DMS79 (cell line): ENCODE measurements at regions not wholly inside any gene's neighbourhood (a gene's known extent, or its start where the extent isn't known, plus 50 kb on each side); places are given as distances from the start of the nearest gene placed in this dataset.
"Not testable (repeated sequence)": the region's sequence is repeated elsewhere in the genome, so short reads cannot be mapped to it uniquely, and the experiment has no call there.

Experiments
- DNase-seq: peaks from one replicate; lab custom pipeline; 2025; lab: John Stamatoyannopoulos, UW

DNA sequence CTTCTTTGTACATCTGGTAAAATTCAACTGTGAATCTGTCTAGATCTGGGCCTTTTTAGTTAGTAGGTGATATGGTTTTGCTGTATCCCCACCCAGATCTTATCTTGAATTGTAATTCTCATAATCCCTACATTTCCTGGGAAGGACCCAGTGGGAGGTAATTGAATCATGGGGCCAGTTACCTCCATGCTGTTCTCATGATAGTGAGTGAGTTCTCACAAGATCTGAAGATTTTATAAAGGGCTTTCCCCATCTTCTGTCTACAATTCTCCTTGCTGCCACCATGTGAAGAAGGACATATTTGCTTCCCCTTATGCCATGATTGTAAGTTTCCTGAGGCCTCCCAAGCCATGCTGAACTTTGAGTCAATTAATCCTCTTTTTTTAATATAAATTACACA is 410.4 kb upstream of the EPHA7 start:
- DNase-seq, result not testable (repeated sequence)

GRCh38 chr6:93829009-93829408 is 409.6 kb upstream of the EPHA7 start:
- no peak for DNase-seq

- DNase-seq, result no peak
Observed at GRCh38 chr6:93828553-93828952, 409.2 kb upstream of the EPHA7 start.

DNA sequence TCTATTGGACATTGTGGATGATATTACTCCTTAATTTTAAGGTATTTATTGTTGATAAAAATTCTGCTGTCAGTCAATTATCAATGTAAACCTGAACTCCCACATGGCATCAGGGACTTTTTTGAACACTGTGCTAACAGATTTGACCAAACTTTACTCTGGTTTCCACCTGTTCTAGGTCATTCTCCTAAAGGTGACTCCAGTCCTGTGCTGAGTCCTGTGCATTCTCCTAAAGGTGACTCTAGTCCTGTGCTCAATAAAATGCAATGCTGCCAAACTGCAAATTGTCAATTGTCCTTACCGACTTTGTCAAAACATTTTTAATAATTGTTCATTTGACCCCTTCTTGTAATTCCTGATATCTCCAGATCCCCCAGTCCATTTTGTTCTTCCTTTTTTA is 408.4 kb upstream of the EPHA7 start:
- DNase-seq, result no peak

DNA sequence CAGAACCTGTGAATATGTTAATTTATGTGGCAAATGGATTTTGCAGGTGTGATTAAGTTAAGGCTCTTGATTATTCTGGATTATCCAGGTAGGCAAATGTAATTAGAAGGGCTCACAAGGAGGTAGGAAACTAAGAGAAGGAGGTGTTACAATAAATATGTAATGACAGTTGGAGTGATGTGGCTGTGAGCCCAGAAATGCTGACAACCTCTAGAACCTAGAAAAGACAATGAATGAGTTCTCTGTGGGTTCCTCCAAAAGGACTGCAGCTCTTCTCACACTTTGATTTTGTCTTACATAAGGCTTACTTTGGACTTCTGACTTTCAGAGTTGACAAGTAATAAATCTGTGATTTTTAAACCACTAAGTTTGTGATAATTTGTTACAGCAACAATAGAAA is 406.6 kb upstream of the EPHA7 start:
- DNase-seq, result no peak

DNA sequence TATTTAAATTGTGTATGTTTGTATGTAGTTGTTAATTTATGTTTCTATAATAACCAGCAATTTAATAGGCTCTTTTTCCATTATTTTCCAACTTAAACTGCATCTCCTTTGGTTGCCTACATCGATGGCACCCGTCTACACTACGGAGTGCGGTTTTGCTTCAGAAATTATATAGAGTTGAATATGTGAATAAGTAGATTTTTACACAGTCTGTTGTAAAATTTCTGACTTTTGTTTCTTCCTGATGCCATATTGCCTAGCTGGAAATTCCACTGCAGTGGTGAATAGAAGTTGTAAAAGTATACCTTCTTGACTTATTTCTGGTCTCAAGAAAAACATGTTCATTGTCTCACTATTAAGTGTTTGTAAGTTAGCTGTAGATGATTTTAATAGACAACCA is 404.1 kb upstream of the EPHA7 start:
- DNase-seq, result no peak

GRCh38 chr6:93822434-93823265 is 403.3 kb upstream of the EPHA7 start:
- no peak for DNase-seq

DNA sequence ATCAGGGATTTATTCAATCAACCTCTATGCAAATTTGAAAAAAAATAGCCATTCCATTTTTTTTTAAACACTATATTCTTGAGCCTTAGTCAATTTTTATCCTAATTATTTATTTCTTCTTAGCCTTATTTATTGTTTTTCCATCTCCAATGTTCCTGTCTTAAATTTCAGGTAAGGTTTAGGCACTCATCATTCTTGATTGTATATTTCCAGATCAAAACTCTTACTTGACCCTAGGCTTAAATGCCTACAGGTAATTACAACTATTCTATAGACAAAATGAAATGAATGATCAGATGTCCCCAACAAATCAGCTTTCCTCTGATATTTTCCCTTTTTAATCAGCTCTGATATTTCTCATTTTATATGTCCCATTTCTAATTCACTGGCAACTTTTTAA is 402.6 kb upstream of the EPHA7 start:
- no peak for DNase-seq

DNA sequence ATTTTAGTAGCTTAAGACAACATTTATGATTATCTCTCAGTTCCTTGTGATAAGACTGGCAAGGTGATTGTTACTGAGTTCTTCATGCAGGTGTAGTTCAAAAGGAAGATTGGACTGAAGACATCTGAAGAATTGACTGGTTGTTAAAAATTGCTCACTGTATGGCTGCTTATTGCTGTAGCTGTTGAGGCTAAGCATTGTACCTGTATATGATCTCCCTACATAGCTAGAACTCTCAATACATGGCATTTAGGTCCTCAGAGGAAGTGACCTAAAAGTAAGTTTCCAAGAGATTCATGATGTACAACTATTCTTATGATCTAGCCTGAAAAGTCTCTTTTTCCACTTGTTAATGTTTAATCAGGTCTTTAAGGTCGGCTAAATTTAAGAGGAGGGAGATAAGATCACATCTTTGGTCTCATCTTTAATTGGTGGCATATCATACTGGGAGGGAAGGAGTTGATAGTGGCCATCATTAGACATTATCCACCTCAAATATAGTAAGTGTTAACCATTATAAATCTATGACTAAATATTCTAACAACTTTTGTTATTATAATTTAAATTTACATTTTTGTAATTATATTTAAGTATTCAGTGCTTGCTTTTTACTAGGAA is 401.2 kb upstream of the EPHA7 start:
- no peak for DNase-seq

- DNase-seq, result no peak
Observed at GRCh38 chr6:93819189-93819588, 399.8 kb upstream of the EPHA7 start.

DNA sequence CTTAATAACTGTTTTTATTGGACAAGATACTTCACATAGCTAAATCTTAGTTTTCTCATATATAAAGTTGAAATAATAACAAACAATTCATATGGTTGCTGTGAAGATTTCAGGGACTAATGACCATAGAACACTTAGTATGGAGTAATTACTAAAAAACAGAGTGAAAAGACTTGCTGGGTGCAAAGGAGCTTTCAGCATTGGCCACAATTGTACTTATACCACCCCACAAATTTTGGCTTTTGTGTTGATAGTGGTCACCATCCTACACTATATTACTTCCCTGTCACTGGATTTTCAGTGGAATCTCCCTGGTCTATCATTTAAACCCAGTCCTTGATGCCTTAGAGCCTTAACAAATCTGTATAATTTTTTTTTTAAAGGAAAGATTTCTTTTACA is 398.6 kb upstream of the EPHA7 start:
- DNase-seq, result no peak

- DNase-seq, result no peak
Observed at GRCh38 chr6:93806409-93807270, 387.3 kb upstream of the EPHA7 start.

- DNase-seq, result no peak
Observed at GRCh38 chr6:93801101-93801847, 381.9 kb upstream of the EPHA7 start.

- DNase-seq, result no peak
Observed at GRCh38 chr6:93799226-93799625, 379.9 kb upstream of the EPHA7 start.

DNA sequence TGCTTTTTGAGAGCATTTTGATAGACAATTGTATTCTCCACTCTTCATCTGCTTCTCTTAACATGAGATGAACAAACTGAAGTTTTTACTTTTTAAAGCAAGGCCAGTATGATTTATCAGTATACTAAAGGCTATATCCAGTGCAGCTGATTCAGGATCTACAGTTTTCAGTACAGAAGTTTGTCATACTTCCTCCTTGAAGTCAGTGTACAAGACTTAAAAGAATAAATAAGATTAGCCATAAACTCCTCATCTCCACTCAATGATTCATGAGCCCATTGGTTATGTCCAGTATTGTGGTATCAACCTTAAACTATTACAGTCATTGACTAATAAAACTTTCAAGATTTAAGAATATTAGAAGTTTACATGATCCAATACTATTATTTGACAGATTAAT is 374.8 kb upstream of the EPHA7 start:
- DNase-seq, result no peak

- DNase-seq, result no peak
Observed at GRCh38 chr6:93792746-93793145, 373.4 kb upstream of the EPHA7 start.

DNA sequence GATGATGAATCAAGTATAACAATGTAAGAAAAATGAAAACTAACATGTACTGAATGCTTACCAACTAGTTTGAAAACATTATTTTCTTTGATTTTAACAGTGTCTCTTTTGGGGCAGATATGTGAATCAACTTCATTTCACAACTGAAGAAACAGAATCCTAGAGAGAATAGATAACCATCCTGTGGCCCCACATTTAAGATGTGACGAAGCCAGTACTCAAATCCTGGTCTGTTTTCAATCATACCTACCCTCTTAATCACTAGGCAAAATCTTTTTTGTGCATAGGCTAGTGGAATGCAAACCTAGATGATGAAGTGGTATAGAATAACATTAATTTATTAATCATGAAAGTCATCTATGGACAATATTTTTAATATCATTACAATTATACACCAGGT is 371.6 kb upstream of the EPHA7 start:
- no peak for DNase-seq

GRCh38 chr6:93789532-93789931 is 370.2 kb upstream of the EPHA7 start:
- no peak for DNase-seq

DNA sequence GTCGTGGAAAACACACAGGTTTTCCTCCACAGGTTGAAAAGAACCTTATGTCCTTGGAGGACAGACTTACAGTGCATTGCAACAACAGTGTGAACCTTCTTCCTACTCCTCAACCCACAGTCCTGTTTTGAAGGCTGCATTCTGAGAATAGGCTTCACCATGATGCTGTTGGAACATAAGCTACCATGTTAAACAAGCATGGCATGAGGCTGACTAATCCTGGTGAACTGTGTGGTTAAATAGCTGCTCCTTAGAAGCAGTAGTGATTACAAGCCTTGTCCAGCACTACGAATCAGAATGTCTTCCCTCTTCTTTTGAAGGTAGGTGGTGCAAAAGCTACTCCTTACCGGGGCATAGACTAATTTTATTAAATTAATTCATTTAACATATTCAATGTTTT is 368.5 kb upstream of the EPHA7 start:
- no peak for DNase-seq

DNA sequence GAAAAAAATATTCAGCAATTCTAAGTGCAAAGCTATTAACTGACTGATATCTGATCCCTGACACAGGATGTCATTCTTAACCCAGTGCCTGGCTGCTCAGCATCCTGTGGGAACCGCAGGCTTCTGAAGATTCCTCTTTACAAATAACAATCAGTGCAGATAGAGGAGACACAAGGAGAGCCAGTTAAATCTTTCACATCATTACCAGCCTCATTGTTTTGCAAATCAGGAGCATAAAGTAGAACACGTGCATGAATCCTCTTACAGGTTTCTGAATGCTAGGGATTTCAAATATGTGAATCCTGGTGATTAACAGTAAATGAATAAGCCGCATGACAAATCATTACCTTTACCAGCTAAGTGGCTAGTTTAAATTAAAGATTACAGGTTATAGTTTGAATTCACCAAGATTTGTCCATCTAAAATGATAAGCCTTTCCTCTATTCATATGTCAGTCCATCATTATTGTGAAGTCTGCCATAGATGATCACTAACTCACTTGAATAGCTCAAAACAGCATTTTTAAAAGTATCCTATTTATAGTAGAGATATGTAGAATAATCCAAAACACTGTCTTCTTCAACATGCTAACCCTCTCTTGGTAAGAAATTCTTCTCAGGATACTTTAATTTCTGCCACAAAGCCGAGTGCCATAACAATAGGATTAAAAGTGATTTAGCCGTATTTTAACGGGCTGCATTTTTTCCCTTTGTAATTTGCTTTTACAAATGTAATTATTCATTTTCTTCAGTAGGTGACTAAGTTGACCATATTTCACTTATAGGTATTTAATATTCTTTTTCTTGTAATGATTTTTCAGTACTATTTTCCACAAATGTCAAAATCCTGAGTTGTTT is 367.3 kb upstream of the EPHA7 start:
- DNase-seq, result no peak

DNA sequence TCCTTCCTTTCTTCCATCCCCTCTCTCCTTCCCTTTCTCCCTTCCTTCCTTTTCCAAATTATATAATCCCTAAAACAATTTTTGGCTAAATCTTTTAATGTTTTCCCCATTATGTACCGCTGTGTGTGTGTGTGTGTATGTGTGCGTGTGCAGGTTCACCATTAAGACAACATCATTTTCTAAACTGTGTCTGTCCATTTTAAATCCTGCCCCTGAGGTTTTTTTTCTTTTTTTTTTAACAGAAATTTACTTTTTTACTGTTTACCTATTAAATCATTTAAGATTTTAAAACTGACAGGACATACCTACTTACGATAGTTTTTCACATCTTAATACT is 366.3 kb upstream of the EPHA7 start:
- DNase-seq, result no peak
